Epithelial cell of esophagus (primary cell): ENCODE measurements at regions not wholly inside any gene's neighbourhood (a gene's known extent, or its start where the extent isn't known, plus 50 kb on each side); places are given as distances from the start of the nearest gene placed in this dataset.
"Not testable (repeated sequence)": the region's sequence is repeated elsewhere in the genome, so short reads cannot be mapped to it uniquely, and the experiment has no call there.

Source experiments
- DNase-seq: peaks from one replicate; pipeline ENCODE4 v3.0.0; 2010; ENCODE audit warnings: low read depth
- H3K4me3 ChIP-seq: 2 replicates; pipeline ENCODE4 v1.5.1; 2011; ENCODE audit warnings: mild to moderate bottlenecking, low read length, control low read depth
- CTCF ChIP-seq: IDR thresholded peaks from 2 replicates; pipeline ENCODE4 v1.5.1; 2011; ENCODE audit warnings: low read depth, mild to moderate bottlenecking, low read length, control low read depth, inconsistent platforms; ENCODE audit not compliant: insufficient read depth; ENCODE audit errors: missing control alignments

GRCh38 chr3:71989165-71989564 lies 204.2 kb upstream of the PROK2 start:
- no peak overlapping the region for H3K4me3 ChIP-seq
- DNase-seq: peak; percentile 8
- no peak for TF ChIP-seq CTCF

- TF ChIP-seq CTCF: no peak
- H3K4me3 ChIP-seq: no peak overlapping the region
- no peak for DNase-seq
Measured at GRCh38 chr3:71987828-71988227, 202.9 kb upstream of the PROK2 start.

- no peak for DNase-seq
- H3K4me3 ChIP-seq: no peak overlapping the region
- peak; percentile 33 for TF ChIP-seq CTCF
Measured at GRCh38 chr3:71987089-71987735, 202.3 kb upstream of the PROK2 start.

- no peak for DNase-seq
- no peak for TF ChIP-seq CTCF
- no peak overlapping the region for H3K4me3 ChIP-seq
Measured at GRCh38 chr3:71986606-71987005, 201.7 kb upstream of the PROK2 start.

GRCh38 chr3:71984843-71985613 lies 200.1 kb upstream of the PROK2 start:
- H3K4me3 ChIP-seq: no peak overlapping the region
- TF ChIP-seq CTCF: no peak
- DNase-seq: no peak

- no peak for DNase-seq
- H3K4me3 ChIP-seq: no peak overlapping the region
- TF ChIP-seq CTCF: no peak
Measured at GRCh38 chr3:71983694-71984093, 198.7 kb upstream of the PROK2 start.

- H3K4me3 ChIP-seq: not testable (repeated sequence)
- DNase-seq: peak; percentile 97
Measured at GRCh38 chr3:71982506-71983258, 197.7 kb upstream of the PROK2 start.
